ENCODE measurements at regions not wholly inside any gene's neighbourhood (a gene's known extent, or its start where the extent isn't known, plus 50 kb on each side); places are given as distances from the start of the nearest gene placed in this dataset.

DNA sequence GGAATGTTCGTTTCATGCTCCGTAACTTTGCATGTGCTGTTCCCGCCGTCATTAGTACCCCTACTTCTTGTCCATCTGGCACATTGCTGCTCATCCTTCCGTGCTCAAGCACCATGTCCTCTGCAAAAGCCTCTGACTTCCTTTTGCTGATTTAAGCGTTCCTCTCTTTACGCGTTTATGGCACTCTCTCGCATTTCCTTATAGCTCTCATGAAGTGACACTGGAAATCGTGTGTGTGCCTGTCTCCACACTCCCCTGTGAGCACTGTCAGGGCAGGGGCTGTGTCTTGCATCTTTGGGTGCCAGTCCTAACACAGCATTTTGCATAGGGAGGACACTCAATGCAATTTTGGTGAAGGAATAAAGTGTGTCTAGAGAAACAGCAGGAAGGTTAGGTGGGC, 210.6 kb upstream of the FAT1 start:
- no peak for DNase-seq (ENCODE audit: low read depth)

GRCh38 chr4:186934841-186935443, 211.3 kb upstream of the FAT1 start:
- no peak for DNase-seq (ENCODE audit: low read depth)

DNA sequence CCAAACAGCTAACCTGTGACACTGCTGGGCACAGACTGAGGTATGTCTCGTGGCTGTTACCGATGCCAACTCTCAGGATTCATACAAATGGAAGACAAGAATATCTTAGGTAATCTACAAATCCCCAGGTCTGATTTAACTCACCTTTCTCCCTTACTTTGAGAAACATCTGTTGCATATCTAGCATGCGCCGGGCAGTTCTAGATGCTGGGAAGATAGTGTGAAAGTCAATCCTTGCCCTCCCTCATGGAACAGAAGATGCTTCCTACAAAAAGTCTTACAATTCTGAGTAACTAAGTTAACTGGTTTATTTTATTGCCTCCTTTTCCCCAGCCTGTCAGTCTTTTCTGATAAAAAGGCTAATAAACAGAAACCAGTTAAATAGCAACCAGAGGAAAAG, 212.2 kb upstream of the FAT1 start:
- DNase-seq (ENCODE audit: low read depth): no peak

DNA sequence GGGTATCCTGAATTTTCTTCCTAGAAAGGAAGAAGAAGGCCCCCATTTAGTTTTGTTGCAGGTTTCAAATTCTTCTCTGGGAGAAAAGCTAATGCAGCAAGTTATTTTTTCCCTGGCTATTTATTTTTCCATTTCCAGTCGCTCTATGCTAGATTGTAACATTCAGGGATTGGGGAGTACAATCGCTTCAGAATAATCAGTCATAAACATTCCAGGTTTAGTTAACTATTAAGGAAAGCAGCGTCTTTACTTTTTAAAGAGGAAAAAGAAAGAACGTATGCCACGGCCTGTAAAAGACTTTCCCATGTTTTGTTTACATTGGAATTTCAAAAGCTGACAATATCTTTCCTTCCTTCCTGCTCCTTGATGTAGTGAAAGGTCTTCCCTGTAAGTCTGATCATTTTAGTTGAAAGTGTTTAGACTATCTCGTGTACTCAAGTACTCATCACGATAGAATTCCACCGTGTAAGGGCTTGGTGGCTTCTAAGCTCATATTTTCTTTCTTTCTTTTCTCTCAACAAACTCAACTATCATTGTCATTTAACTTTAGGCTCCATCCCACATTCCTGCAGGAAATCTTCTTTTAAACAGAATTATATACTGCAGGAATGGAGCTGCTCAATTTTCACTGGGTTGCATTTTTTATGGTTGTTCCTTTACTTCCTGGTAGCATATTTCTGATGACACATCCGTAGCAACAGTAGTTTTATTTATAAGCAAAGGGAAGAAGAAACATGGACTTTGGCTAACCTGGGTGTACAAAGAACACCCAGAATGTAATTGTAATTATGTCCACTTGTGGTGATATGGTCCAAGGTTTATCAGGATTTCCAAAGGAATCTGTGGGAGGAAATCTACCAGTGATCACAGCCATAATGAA, 213.1 kb upstream of the FAT1 start:
- DNase-seq (ENCODE audit: low read depth): no peak

- no peak for DNase-seq (ENCODE audit: low read depth)
These were observed 215.6 kb upstream of the FAT1 start for GRCh38 chr4:186939226-186939625.

GRCh38 chr4:186939766-186940165, 216.1 kb upstream of the FAT1 start:
- DNase-seq (ENCODE audit: low read depth): no peak

- DNase-seq (ENCODE audit: low read depth): no peak
These were observed 216.8 kb upstream of the FAT1 start for GRCh38 chr4:186940476-186940875.

DNA sequence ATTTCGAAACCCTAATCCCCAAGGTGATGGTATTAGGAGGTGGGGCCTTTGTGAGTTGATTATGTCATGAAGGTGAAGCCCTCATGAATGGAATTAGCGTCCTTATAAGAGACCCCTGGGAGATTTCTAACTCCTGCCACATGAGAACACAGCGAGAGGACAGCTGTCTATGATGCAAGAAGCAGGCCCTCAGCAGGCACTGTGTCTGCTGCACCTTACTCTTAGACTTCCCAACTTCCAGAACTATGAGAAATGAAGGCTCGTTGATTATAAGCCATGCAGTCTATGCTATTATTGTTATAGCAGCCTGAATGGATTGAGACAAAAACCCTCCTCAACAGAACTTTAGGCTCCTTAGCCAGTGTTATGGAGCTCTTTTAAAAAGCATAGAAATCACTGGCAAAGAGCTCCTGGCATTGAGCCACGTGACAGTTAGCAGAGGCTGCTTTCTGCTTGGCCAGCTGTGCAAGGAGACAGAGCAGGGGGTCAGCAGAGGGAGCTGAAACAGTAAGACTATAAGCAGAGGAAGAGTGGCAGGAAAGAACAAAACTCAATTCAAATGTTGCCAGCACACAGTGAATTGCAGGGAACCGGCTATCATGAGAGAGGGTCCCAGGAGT, 219.2 kb upstream of the FAT1 start:
- DNase-seq (ENCODE audit: low read depth): no peak

- no peak for DNase-seq (ENCODE audit: low read depth)
These were observed 219.8 kb upstream of the FAT1 start for GRCh38 chr4:186943411-186943810.

DNA sequence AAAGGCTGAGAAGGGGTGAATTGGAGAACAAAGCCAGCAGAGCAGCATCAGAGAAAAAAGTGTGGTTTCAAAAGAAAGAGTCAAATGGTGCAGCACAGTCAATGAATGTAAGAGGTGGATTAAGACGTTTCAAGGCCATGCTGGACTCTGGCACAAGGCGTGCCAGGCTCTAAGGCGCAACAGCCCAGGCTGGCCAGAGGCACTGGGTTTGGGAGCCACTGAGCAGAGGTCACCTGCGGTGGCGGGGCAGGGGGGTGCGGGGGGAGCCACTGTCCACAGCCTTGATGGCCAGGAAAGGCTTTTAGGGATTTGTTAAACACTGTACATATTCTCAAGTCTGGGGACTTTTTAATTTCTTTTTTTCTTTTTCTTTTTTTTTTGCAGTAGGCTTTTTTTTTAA, 222.5 kb upstream of the FAT1 start:
- DNase-seq (ENCODE audit: low read depth): no peak

GRCh38 chr4:186946682-186947294, 223.1 kb upstream of the FAT1 start:
- no peak for DNase-seq (ENCODE audit: low read depth)

DNA sequence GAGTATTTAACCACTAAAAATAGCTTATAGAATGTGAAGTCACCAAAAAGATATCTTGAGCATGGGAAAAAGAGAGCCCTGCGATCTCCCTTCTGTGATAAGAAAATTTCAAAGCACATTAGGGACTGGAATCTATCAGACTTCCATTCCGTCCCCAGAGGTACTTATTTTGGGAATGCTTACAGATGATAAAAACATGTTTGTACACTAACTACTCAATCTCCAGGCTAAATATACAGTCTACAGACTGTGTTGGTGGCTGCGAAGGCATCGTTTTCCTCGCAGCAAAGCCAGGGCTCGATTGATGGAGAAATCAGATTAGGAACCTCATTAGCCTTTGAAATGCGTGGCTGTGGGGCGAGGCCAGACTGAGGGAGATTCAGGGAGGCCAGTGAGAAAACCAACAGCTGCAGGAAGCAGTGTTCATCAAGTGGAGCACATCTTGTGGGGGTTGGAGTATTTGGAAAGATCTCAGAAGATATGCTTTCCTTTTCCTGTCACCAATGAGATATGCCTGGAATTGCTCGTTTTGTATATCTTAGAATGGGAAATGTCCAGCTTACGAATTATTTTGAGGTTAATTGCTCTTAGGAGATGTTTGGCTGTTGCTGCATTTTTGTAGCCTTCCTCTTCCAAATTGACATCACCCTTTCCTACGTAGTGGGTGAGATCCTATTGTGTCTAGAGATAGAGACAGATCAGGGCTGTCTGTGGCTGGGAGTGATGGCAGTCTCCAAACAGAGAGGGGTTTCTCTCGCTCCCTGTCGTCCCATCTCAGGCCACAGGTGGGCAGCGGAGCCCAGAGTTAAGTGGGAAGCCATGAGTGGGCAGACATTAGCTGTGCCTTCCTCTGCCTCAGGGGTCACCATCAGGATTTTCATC, 224.9 kb upstream of the FAT1 start:
- DNase-seq (ENCODE audit: low read depth): no peak

- DNase-seq (ENCODE audit: low read depth): no peak
These were observed 226.2 kb upstream of the FAT1 start for GRCh38 chr4:186949847-186950246.

- no peak for DNase-seq (ENCODE audit: low read depth)
These were observed 229.1 kb upstream of the FAT1 start for GRCh38 chr4:186952709-186953108.

DNA sequence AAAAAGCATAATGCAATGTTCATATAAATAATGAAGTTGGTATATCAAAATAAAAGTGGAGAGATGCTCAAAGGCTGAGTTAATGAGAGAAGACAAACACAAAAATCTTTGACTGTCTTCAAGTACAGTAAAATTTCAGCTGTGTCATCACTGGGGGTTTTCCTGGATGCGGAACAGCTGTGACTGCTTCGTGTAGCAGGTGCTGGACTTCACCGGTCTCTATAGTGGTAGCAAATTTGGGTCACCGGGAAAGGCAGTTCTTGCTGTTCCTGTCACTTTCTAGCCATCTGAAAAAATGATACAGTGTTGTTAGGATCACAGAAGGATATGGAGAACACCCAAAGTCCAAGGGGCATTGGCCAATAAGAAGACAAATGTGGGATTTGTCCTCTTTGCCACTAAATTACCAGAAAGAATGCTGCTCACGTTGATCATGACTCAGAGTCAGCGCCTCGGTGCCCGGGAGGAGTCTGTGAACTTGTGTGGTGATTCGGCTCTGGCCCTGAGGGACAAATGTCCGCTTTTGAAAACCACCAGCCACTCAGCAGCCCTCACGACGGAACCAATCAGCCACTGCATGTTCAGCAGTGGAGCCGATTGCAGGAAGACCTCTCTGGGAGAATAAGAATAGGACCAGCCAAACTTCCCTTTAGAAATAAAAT, 230.1 kb upstream of the FAT1 start:
- DNase-seq (ENCODE audit: low read depth): no peak

GRCh38 chr4:186954509-186954908, 230.9 kb upstream of the FAT1 start:
- no peak for DNase-seq (ENCODE audit: low read depth)

- no peak for DNase-seq (ENCODE audit: low read depth)
These were observed 231.3 kb upstream of the FAT1 start for GRCh38 chr4:186954956-186955355.

GRCh38 chr4:186957952-186958555, 234.4 kb upstream of the FAT1 start:
- no peak for DNase-seq (ENCODE audit: low read depth)

DNA sequence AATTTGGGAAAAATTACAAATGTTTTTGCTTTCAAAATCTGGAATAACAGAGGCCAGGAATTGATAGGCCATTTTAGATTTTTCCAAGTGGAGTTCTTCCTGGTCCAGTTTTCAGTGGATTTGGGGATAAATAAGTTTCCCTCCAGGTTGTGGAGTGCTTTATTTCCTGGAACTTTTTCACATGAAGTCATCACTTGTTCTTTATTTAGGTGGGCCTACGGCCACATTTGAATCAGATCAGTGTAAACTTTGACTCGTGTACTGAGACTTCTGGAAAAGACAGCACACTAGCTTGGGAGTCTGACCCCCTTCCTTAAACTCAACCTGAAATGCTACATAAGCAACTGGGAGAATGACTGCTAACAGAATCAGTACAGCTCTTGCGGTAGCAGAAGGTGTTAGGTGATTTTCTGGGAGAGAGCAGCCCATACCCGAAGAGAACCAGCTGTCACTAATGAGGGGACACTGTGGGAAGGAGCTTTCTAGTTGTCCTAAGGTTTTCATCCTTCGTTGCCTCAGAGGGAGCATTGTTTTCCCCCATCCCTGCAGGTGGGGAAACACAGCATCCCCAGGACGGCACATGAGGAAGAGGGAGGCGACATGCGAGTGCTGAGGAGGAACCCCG, 235.2 kb upstream of the FAT1 start:
- no peak for DNase-seq (ENCODE audit: low read depth)

DNA sequence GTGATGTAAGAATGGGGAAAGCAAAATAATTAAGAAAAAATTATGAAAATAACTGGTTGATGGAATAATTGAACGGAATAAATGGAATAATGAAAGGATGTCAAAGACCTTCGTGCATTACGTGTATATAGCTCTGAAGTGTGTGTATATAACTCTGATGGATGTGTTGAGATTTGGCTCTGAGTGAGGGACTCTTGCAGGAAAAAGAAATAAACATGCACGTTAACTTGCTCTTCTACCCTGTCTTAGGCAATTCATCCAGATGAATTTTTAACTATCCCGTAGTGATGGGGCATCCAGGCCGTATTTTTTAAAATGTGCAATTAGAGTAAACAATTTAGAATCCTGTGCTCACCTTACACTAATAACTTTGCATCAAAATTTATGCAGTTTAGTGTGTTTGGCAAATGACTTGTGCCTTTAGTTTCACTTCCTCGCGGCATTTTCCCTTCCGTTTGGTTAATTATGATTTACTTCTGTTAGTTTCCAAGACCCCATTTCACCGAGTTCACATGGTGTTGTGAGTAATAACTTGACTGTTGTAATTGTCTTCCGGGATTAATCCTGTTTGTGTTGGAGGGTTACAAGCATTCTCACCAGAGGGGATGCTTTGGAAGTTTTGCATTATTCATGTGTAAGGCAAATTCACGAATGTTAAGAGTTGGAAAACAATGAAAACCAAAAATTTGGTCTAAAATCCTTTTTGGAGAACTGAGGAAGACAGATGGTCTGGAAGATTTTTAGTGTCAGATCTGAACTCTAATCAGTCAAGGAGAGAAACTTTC, 256.5 kb upstream of the FAT1 start:
- no peak for DNase-seq (ENCODE audit: low read depth)
